Spleen (tissue), 11 donors: ENCODE measurements at regions not wholly inside any gene's neighbourhood (a gene's known extent, or its start where the extent isn't known, plus 50 kb on each side); places are given as distances from the start of the nearest gene placed in this dataset.
A peak's percentile ranks its signal among the peaks of the same experiment; 100 is the strongest.

Experiments
- DNase-seq: peaks from one replicate; pipeline ENCODE4 v3.0.0-alpha.2; 2020
- H3K27ac ChIP-seq, 8 donors: fragments of 200-600 bp; sonication (generic) in 7 of 8; 1 replicate in 4 of 8; 2 replicates in 4 of 8; pipeline versions ENCODE4 v1.5.0 to v1.8.0; 2016 to 2021; ENCODE audit warnings: inconsistent platforms in 4 of 8, mild to moderate bottlenecking in 4 of 8, moderate library complexity in 1 of 8
- H3K27me3 ChIP-seq, 7 donors: fragments of 200-600 bp; sonication (generic) in 6 of 7; replicated peaks in 1 of 7; 1 replicate in 4 of 7; 2 replicates in 3 of 7; pipeline versions ENCODE4 v1.5.0 to v1.8.0; 2016 to 2021; ENCODE audit warnings: inconsistent platforms in 3 of 7, mild to moderate bottlenecking in 1 of 7
- H3K36me3 ChIP-seq, 6 donors: fragments of 200-600 bp; sonication (generic) in 5 of 6; 1 replicate in 4 of 6; 2 replicates in 2 of 6; pipeline versions ENCODE4 v1.5.0 to v1.8.0; 2016 to 2021; ENCODE audit warnings: inconsistent platforms in 2 of 6
- H3K4me1 ChIP-seq, 6 donors: fragments of 200-600 bp; sonication (generic) in 5 of 6; 1 replicate in 3 of 6; 2 replicates in 3 of 6; pipeline versions ENCODE4 v1.5.0 to v1.8.0; 2016 to 2021; ENCODE audit warnings: inconsistent platforms in 3 of 6
- H3K4me3 ChIP-seq, 8 donors: fragments of 200-600 bp; sonication (generic) in 7 of 8; 1 replicate in 4 of 8; 2 replicates in 4 of 8; pipeline versions ENCODE4 v1.5.0 to v1.8.0; 2016 to 2021; ENCODE audit warnings: inconsistent platforms in 4 of 8, mild to moderate bottlenecking in 4 of 8, moderate library complexity in 2 of 8
- H3K9me3 ChIP-seq, 8 donors: fragments of 200-600 bp; sonication (generic) in 7 of 8; 1 replicate in 4 of 8; 2 replicates in 4 of 8; pipeline versions ENCODE4 v1.5.0 to v1.8.0; 2016 to 2021; ENCODE audit warnings: inconsistent platforms in 4 of 8
- POLR2A ChIP-seq, 3 donors: fragments of 450-650 bp; IDR thresholded peaks; one replicate each; pipeline ENCODE4 v1.5.1; 2017; ENCODE audit warnings: antibody characterized with exemption in 3 of 3, mild to moderate bottlenecking in 1 of 3
- POLR2AphosphoS5 ChIP-seq, 3 donors: sonication (generic); formaldehyde crosslinking; IDR thresholded peaks; one replicate each; pipeline ENCODE4 v1.5.1; 2017; ENCODE audit warnings: antibody characterized with exemption in 3 of 3
- WGBS, 5 donors: extraction: QIAGEN DNeasy Blood & Tissue Kit in 3 of 5; methylation state at CpG; one replicate each; pipeline versions ENCODE4 v1.1.5 to v1.1.7; 2013 to 2018; 5-methylcytosine and 5-hydroxymethylcytosine counted together
- intact Hi-C: fragments of 100-400 bp; cut with DNase I; formaldehyde crosslinking; loops from one replicate; pipeline ENCODE4 v1.15.0; 2023; ENCODE audit warnings: low total_unique reads
- TF ChIP-seq, protein P1 (sequence below), 11 experiments: fragments of 200-600 bp in 7 of 11; fragments of 450-650 bp in 4 of 11; sonication (generic) in 4 of 11; IDR thresholded peaks in 8 of 11; conservative IDR thresholded peaks in 3 of 11; 1 replicate in 7 of 11; 2 replicates in 4 of 11; pipeline versions ENCODE4 v1.4.0 to v1.8.0; 2016 to 2021; ENCODE audit warnings: antibody characterized with exemption in 11 of 11, inconsistent platforms in 4 of 11, mild to moderate bottlenecking in 1 of 11
- donor health status: healthy with polysubstance abuse.
- donor health status: DM: no; HTN: no; CAD: no; lungs with moderate emphysema.
- donor health status: DM: no; HTN: no; CAD: no.
- donor health status: Bipolar disorder and iron deficiency.
- donor health status: healthy.
- donor health status: DM: no; HTN: no; CAD: no.
- donor health status: DM: yes; HTN: yes; CAD: no.

DNA sequence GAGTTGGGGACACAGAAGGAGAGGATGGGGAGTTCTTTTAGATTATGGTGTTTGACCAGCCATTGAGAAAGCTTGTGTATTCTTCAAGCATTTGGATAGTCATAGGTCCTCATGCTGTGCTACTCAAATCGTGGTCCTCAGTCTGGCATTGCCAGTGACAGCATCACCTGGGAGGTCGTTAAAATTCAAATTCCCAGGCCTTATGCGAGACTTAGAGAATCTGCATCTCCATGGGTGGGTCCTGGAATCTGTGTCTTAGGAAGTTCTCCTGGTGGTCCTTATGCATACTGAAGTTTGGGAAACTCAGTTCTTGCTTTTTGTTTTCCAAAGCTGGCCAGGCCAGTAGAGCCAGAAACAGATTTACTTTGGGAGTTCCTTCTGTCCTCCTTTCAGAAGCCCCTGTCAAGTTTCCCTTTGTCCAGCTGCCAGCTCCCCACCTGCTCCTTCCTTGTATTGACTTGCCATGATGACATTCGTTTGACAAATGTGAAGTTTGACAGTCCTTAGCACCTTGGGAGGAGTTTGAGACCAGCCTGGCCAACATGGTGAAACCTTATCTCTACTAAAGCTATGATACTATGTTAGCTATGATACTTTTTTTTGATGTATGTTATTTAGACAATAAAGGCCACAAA, 95.6 kb downstream of the PALM2AKAP2 start:
- 56 to 74% (median 64%) methylated on average over 4 of the region's 4 CpGs for WGBS, 5 donors
- intact Hi-C loops, result no loop called here
- Histone ChIP-seq H3K4me1 (no peaks in the 10 kb centered on the region), H3K4me3 (no peak overlapping the region), H3K36me3 (no peaks in the 10 kb centered on the region), H3K27me3 (peaks cover 0 to 18% (median 0%) of the 10 kb centered on the region in 7 donors), H3K9me3 (no peaks in the 10 kb centered on the region), H3K27ac (no peak overlapping the region)
- TF ChIP-seq POLR2AphosphoS5 (IDR thresholded peaks at IDR 0.05), result no peak
- TF ChIP-seq POLR2A (IDR thresholded peaks at IDR 0.05), result no peak
- TF ChIP-seq, protein P1, sequence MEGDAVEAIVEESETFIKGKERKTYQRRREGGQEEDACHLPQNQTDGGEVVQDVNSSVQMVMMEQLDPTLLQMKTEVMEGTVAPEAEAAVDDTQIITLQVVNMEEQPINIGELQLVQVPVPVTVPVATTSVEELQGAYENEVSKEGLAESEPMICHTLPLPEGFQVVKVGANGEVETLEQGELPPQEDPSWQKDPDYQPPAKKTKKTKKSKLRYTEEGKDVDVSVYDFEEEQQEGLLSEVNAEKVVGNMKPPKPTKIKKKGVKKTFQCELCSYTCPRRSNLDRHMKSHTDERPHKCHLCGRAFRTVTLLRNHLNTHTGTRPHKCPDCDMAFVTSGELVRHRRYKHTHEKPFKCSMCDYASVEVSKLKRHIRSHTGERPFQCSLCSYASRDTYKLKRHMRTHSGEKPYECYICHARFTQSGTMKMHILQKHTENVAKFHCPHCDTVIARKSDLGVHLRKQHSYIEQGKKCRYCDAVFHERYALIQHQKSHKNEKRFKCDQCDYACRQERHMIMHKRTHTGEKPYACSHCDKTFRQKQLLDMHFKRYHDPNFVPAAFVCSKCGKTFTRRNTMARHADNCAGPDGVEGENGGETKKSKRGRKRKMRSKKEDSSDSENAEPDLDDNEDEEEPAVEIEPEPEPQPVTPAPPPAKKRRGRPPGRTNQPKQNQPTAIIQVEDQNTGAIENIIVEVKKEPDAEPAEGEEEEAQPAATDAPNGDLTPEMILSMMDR (IDR thresholded peaks at IDR 0.05 in 8 of 11, conservative IDR thresholded peaks at IDR 0.05 in 3 of 11), result no peak
- no peak for DNase-seq

DNA sequence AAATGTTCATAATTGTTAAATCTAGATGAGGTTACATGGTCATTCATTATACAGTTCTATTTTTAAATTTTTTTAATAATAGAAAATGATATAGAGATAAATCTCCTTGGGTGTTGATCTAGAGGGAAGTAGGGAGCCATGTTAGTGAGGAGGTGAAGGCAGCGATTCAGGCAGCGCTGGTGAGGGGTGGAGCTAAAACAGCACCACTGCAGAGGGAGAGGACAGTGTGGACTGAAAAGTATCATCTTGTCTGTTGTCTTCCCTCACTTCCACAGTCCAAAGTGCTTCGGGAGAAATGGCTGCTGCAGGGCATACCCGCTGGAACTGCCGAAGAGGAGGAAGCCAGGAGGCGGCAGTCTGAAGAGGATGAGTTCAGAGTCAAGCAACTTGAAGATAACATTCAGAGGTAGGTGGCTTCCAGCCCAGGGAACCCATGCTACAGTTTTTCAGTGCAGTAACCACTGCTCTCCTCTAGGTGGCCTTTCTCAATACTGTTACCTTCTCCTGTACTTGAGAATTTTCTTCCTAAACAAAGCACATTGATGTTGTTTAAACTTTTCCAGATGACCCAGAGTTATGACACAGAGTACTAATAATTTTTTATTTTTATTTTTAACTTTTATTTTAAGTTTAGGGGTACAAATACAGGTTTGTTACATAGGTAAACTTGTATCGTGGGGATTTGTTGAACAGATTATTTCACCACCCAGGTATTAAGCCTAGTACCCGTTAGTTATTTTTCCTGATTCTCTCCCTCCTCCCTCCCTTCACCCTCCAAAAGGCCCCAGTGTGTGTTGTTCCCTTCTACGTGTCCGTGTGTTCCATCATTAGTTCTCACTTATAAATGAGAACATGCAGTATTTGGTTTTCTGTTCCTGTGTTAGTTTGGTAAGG, 100.5 kb downstream of the PALM2AKAP2 start:
- peaks cover 0 to 18% (median 0%) of the 10 kb centered on the region in 7 donors for H3K27me3 ChIP-seq
- WGBS, 5 donors, result 63 to 73% (median 68%) methylated on average over 10 of the region's 10 CpGs
- no peaks in the 10 kb centered on the region for H3K4me1 ChIP-seq
- no peaks in the 10 kb centered on the region for H3K9me3 ChIP-seq
- H3K27ac ChIP-seq, result no peak overlapping the region
- no peak overlapping the region for H3K4me3 ChIP-seq
- intact Hi-C loops, result no loop called here
- no peak for TF ChIP-seq POLR2A (IDR thresholded peaks at IDR 0.05)
- no peak for TF ChIP-seq POLR2AphosphoS5 (IDR thresholded peaks at IDR 0.05)
- TF ChIP-seq, protein P1 (IDR thresholded peaks at IDR 0.05 in 8 of 11, conservative IDR thresholded peaks at IDR 0.05 in 3 of 11), result peak in 10 of 11 experiments; percentile 31 to 81 (median 67)
- H3K36me3 ChIP-seq, result no peaks in the 10 kb centered on the region
- no peak for DNase-seq

DNA sequence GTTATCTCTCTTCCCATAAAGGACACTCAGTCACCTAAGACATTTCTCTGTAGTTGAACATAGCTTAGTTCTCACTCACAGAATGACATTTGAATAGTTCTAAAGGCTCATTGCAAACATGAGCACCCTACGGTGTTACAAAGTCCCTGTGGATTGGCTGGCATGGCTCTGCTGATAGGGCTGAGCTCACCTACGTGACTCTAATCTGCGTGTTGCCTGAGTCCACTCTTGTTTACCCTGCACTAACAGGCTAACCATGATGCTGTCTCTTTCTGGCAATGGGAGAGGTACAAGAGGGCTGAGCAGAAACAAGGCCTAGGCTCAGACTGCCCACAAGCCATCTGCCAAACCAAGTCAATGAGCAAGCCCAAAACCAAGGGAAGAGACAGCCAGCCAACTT, 103.6 kb downstream of the PALM2AKAP2 start:
- Histone ChIP-seq H3K27ac (no peak overlapping the region), H3K4me1 (peaks cover 0 to 7% (median 2%) of the 10 kb centered on the region in 6 donors), H3K4me3 (no peak overlapping the region), H3K36me3 (no peaks in the 10 kb centered on the region), H3K27me3 (peaks cover 0 to 9% (median 0%) of the 10 kb centered on the region in 7 donors), H3K9me3 (no peaks in the 10 kb centered on the region)
- intact Hi-C loops, result no loop called here
- DNase-seq, result no peak
- no peak for TF ChIP-seq POLR2AphosphoS5 (IDR thresholded peaks at IDR 0.05)
- TF ChIP-seq, protein P1 (IDR thresholded peaks at IDR 0.05 in 8 of 11, conservative IDR thresholded peaks at IDR 0.05 in 3 of 11), result no peak
- 90 to 99% (median 97%) methylated on average over 3 of the region's 3 CpGs for WGBS, 5 donors

DNA sequence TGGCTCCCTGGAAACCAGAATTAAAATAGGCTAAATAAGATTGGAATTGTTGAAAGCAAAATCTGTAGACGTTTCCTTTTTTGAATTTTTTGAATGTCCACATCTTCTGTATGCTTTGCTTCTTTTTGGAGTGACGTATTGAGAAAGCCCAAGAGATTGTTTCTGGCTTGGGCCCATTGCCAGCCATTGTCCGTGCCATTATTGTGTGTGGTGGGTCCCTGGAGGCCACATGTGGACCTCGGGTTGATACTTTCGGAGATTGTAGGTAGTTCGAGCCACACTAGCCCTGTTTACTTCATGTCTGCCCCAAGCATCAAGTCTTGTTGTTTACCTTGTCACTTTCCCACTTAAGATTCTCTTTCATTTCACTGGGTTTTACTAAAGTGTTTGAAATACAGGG, 106.0 kb downstream of the PALM2AKAP2 start:
- Histone ChIP-seq H3K36me3 (no peaks in the 10 kb centered on the region), H3K9me3 (no peaks in the 10 kb centered on the region), H3K27me3 (no peaks in the 10 kb centered on the region), H3K4me3 (no peak overlapping the region), H3K27ac (no peak overlapping the region), H3K4me1 (peaks cover 0 to 7% (median 2%) of the 10 kb centered on the region in 6 donors)
- WGBS, 5 donors, result 61 to 81% (median 70%) methylated on average over 6 of the region's 6 CpGs
- no peak for DNase-seq
- TF ChIP-seq POLR2A (IDR thresholded peaks at IDR 0.05) (no peak), POLR2AphosphoS5 (IDR thresholded peaks at IDR 0.05) (no peak)
- TF ChIP-seq, protein P1 (IDR thresholded peaks at IDR 0.05 in 8 of 11, conservative IDR thresholded peaks at IDR 0.05 in 3 of 11), result no peak
- intact Hi-C loops, result no loop called here
